Effector memory CD8-positive, alpha-beta T cell (primary cell): ENCODE measurements at regions not wholly inside any gene's neighbourhood (a gene's known extent, or its start where the extent isn't known, plus 50 kb on each side); places are given as distances from the start of the nearest gene placed in this dataset.
"Not testable (repeated sequence)": the region's sequence is repeated elsewhere in the genome, so short reads cannot be mapped to it uniquely, and the experiment has no call there.

Experiments used
- ATAC-seq: fragments of 150-1000 bp; cut with Tn5 transposase; replicated peaks from 2 replicates; pipeline ENCODE4 v1.10.0; 2021; ENCODE audit warnings: mild to moderate bottlenecking, moderate library complexity
- DNase-seq, 3 experiments: peaks; one replicate each; pipeline ENCODE4 v3.0.0; 2021
- H3K27ac Mint-ChIP-seq, 2 donors: one replicate each; pipeline ENCODE4 v1.8.0; 2022; ENCODE audit warnings: mild to moderate bottlenecking in 2 of 2, mixed read lengths in 2 of 2, moderate library complexity in 2 of 2
- H3K27me3 Mint-ChIP-seq, 2 donors: one replicate each; pipeline ENCODE4 v1.8.0; 2022; ENCODE audit warnings: mixed read lengths in 2 of 2
- H3K36me3 Mint-ChIP-seq: one replicate; pipeline ENCODE4 v1.8.0; 2022; ENCODE audit warnings: mild to moderate bottlenecking, moderate library complexity, mixed read lengths; ENCODE audit not compliant: insufficient read depth
- H3K4me1 Mint-ChIP-seq, 2 donors: one replicate each; pipeline ENCODE4 v1.8.0; 2022; ENCODE audit warnings: low read depth in 2 of 2, mixed read lengths in 2 of 2
- H3K4me3 Mint-ChIP-seq, 2 donors: one replicate each; pipeline ENCODE4 v1.8.0; 2022; ENCODE audit warnings: mild to moderate bottlenecking in 2 of 2, mixed read lengths in 2 of 2, moderate library complexity in 2 of 2
- H3K9me3 Mint-ChIP-seq, 2 donors: one replicate each; pipeline ENCODE4 v1.8.0; 2022; ENCODE audit warnings: mixed read lengths in 2 of 2

DNA sequence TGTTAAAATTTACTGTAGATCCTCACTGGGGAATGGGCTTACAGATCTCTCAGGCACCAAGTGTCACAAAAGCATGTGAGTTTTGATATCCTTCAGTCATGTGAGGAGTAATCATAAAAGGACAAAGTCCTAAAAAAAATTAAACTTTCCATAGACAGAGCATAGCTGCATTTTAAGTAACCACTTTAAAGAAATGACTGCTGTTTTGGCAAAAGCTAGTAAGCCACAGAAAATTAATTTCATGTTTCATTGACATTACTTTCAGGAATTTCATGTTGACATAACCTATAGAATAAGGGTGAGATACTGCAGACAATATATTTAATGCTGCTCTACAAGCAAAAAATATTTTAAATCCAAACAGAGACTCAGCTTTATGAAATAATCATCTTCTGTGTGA lies 156.3 kb downstream of the LYPLAL1 start:
- no peak for ATAC-seq
- Mint-ChIP-seq H3K36me3 (no peaks in the 10 kb centered on the region), H3K27ac (no peak overlapping the region), H3K4me1 (no peaks in the 10 kb centered on the region), H3K4me3 (no peak overlapping the region), H3K27me3 (no peaks in the 10 kb centered on the region), H3K9me3 (peaks cover 0 to 10% of the 10 kb centered on the region in 2 donors)
- DNase-seq = no peak

DNA sequence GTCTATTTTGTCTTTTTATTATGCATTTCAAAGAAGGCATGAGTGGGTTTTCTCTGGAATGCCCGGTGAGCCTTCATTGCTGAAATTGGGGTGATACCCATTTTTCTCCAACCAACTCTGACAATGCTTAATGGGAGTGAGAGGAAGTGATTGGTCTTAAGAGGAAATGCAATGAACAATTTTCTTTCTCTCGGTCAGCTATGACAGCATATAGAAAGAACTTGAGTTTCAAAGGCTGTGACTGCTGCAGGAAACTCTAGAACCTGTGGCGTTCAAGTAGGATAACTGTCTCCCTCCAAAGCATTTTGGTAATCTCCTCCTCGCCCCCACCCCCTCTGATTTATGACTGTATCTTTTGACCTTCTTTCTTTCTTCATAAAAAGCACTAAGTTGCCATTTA lies 155.9 kb downstream of the LYPLAL1 start:
- H3K27me3 Mint-ChIP-seq = no peaks in the 10 kb centered on the region
- H3K36me3 Mint-ChIP-seq = no peaks in the 10 kb centered on the region
- peaks cover 0 to 10% of the 10 kb centered on the region in 2 donors for H3K9me3 Mint-ChIP-seq
- ATAC-seq (no peak), DNase-seq (no peak)
- H3K4me3 Mint-ChIP-seq = no peak overlapping the region
- H3K27ac Mint-ChIP-seq = no peak overlapping the region
- H3K4me1 Mint-ChIP-seq = no peaks in the 10 kb centered on the region

DNA sequence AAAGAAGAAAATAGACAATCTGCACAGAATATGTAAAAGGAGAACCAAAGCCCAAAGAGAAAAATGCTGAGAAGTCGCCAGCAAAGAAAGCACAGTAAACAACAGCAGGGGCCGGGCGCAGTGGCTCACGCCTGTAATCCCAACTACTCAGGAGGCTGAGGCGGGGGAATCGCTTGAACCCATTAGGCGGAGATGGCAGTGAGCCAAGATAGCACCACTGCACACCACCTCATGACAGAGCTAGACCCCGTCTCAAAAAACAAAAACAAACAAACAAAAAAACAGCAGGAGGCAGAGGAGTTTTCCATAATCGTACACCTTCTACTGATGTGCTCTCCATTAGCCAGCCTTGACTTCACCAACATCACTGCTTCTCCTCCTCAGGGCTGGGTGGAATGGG lies 153.2 kb downstream of the LYPLAL1 start:
- Mint-ChIP-seq H3K9me3 (peaks cover 0 to 8% of the 10 kb centered on the region in 2 donors), H3K4me3 (no peak overlapping the region), H3K4me1 (no peaks in the 10 kb centered on the region), H3K36me3 (no peaks in the 10 kb centered on the region), H3K27me3 (no peaks in the 10 kb centered on the region), H3K27ac (no peak overlapping the region)
- ATAC-seq (no peak), DNase-seq (no peak)

DNA sequence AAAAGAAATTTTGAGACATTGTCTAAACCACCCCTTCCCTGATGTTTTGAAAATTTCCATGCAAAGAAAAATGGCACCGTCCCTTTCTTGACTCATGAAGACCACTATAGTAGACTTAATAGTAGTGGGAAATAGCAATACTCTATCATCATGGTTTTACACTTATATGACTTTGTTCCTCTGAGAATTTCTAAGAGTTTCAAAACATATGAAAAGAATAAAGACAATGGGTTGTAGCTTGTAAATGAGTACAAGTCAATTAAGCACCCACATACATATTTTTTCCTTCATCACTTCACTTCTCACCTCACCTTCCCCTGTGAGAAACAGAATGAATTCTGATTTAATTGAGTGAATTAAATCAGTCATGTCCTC lies 151.7 kb downstream of the LYPLAL1 start:
- Mint-ChIP-seq H3K4me3 (no peak overlapping the region), H3K9me3 (no peaks in the 10 kb centered on the region), H3K27me3 (no peaks in the 10 kb centered on the region), H3K27ac (no peak overlapping the region), H3K4me1 (no peaks in the 10 kb centered on the region), H3K36me3 (no peaks in the 10 kb centered on the region)
- no peak for ATAC-seq
- no peak for DNase-seq

DNA sequence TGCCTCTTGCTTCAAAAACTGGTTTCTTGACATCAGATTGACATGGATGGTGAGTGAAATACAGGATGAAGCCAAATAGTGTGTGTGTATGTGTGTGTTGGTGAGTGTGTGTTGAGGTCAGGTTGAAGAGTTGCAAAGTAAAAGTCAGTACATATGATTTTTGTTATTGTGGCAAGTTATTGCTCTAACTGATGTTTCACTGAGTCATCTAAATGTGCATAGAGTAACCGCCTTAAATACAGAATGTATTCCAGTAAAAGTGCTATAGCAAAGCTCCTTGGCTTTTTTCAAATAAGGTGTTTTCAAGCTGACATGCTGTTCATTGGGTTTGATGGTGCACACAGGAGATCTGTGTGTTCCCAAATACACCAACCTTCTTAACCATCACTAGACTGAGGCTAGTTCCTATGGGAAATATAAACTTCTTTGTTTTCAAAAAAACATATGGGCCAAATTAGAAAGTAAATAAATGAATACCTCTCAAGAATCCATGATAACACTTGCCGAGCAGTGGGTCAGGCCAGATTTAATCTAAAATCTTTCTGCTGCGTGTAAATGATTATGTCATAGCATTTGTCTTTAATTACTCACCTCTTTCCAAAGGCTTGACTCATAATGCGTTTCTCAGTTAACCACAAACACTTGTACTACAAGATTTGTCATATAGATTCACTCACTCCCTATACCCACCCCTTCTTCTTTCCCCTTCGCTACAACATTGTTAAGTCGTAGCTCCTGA lies 151.1 kb downstream of the LYPLAL1 start:
- H3K36me3 Mint-ChIP-seq = no peaks in the 10 kb centered on the region
- H3K27ac Mint-ChIP-seq = no peak overlapping the region
- no peaks in the 10 kb centered on the region for H3K27me3 Mint-ChIP-seq
- no peaks in the 10 kb centered on the region for H3K9me3 Mint-ChIP-seq
- H3K4me1 Mint-ChIP-seq = no peaks in the 10 kb centered on the region
- no peak overlapping the region for H3K4me3 Mint-ChIP-seq
- DNase-seq = no peak
- no peak for ATAC-seq

DNA sequence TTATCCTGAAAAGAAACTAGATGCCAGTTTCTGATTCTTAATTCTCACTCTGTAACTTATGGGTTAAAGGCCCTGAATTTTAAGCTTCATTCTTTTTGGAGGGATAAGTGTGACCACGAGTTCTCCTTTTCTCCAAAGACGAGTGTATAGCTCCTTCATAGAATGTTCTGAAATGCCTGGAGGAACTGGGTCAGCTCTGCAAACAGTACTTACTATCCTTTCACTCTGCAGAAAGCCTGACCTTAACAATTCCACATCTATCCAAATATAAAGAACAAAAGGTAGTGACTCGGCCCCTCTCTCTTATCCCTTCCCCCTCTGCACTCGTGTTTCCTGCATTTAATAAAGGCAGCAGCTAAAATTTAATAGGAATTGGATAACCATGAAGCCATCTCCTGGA lies 150.5 kb downstream of the LYPLAL1 start:
- no peak overlapping the region for H3K27ac Mint-ChIP-seq
- peaks cover 0 to 1% of the 10 kb centered on the region in 2 donors for H3K9me3 Mint-ChIP-seq
- DNase-seq = no peak
- no peak for ATAC-seq
- H3K36me3 Mint-ChIP-seq = no peaks in the 10 kb centered on the region
- H3K27me3 Mint-ChIP-seq = peaks cover 0 to under 1% of the 10 kb centered on the region in 2 donors
- no peak overlapping the region for H3K4me3 Mint-ChIP-seq
- H3K4me1 Mint-ChIP-seq = no peaks in the 10 kb centered on the region

DNA sequence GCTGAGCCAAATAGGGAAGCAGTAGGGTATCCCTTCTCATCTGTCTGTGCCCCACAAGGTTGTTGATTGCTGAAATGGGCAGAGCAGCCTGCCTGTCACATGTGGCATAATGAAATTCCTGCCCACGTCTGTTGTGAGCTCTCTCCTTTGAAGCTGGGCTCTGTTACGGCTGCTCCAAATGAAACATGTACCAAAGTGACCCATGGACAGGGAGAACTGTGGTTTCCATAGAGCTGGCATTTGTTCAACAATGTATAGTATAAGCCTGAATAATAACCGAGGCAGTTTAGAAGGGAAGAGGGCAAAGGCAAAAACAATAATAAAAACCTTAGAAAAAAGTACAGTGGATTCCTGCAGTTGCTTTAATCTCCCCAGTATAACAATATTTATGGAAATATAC lies 149.7 kb downstream of the LYPLAL1 start:
- ATAC-seq = no peak
- DNase-seq = no peak

DNA sequence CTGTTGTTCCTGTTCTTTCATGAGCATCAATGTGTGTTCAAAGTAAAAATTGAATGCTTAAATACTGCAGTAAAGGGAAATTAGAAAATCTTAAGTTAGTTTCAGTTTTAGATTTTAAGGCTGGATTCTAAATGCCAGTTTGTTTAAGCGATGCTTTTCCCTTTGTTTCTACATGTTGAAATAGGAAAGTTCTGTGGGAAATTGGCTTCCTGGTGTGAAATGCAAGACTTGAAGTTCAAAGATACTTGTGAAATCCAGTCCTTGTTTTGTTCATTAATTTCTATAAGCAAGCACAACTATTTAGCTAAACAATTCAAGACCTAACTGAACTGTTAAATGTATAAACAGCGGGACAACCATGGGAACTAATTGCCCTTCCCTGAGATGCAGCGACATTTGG lies 149.1 kb downstream of the LYPLAL1 start:
- no peak for ATAC-seq
- DNase-seq = no peak

More for the DNA sequence above, 149.7 kb downstream of the LYPLAL1 start:
- peaks cover 0 to 6% of the 10 kb centered on the region in 2 donors for H3K27me3 Mint-ChIP-seq
- H3K4me1 Mint-ChIP-seq = no peaks in the 10 kb centered on the region
- H3K4me3 Mint-ChIP-seq = no peak overlapping the region
- no peaks in the 10 kb centered on the region for H3K36me3 Mint-ChIP-seq
- peaks cover 4 to 8% of the 10 kb centered on the region in 2 donors for H3K9me3 Mint-ChIP-seq
- H3K27ac Mint-ChIP-seq = no peak overlapping the region

DNA sequence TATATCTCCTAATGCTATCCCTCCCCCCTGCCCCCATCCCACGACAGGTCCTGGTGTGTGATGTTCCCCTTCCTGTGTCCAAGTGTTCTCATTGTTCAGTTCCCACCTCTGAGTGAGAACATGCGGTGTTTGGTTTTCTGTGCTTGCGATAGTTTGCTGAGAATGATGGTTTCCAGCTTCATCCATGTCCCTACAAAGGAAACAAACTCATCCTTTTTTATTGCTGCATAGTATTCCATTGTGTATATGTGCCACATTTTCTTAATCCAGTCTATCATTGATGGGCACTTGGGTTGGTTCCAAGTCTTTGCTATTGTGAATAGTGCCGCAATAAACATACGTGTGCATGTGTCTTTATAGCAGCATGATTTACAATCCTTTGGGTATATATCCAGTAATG lies 146.9 kb downstream of the LYPLAL1 start:
- H3K36me3 Mint-ChIP-seq, H3K4me3 Mint-ChIP-seq, H3K4me1 Mint-ChIP-seq, H3K27ac Mint-ChIP-seq, DNase-seq, H3K9me3 Mint-ChIP-seq, ATAC-seq, H3K27me3 Mint-ChIP-seq: not testable (repeated sequence)

More for the DNA sequence above, 149.1 kb downstream of the LYPLAL1 start:
- no peak overlapping the region for H3K27ac Mint-ChIP-seq
- H3K9me3 Mint-ChIP-seq = peaks cover 8% of the 10 kb centered on the region in 2 donors
- no peak overlapping the region for H3K4me3 Mint-ChIP-seq
- peaks cover 0 to 6% of the 10 kb centered on the region in 2 donors for H3K27me3 Mint-ChIP-seq
- H3K36me3 Mint-ChIP-seq = no peaks in the 10 kb centered on the region
- no peaks in the 10 kb centered on the region for H3K4me1 Mint-ChIP-seq

DNA sequence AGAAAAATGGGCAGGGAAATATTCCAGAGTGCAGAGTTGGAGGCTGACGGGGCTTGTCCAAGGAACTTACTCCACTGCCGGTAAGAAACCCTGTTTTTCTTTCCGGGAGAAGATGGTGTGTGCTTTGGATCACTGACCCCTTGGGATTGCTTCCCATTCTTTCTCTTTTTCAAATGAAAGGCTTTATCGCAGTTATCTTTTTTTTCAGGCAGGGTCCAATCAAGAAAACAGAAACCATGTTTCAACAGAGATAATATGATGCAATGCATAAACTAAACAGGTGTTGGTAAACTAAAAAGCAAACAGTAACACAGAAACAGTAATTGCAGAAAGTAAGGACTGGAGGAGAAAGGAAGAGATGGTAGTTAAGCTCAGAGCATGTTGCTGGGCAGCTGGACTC lies 145.1 kb downstream of the LYPLAL1 start:
- DNase-seq = no peak
- ATAC-seq = no peak
- H3K4me1 Mint-ChIP-seq = no peaks in the 10 kb centered on the region
- H3K9me3 Mint-ChIP-seq = peaks cover 8% of the 10 kb centered on the region in 2 donors
- H3K36me3 Mint-ChIP-seq = no peaks in the 10 kb centered on the region
- H3K27me3 Mint-ChIP-seq = peaks cover 0 to 6% of the 10 kb centered on the region in 2 donors
- no peak overlapping the region for H3K4me3 Mint-ChIP-seq
- no peak overlapping the region for H3K27ac Mint-ChIP-seq

DNA sequence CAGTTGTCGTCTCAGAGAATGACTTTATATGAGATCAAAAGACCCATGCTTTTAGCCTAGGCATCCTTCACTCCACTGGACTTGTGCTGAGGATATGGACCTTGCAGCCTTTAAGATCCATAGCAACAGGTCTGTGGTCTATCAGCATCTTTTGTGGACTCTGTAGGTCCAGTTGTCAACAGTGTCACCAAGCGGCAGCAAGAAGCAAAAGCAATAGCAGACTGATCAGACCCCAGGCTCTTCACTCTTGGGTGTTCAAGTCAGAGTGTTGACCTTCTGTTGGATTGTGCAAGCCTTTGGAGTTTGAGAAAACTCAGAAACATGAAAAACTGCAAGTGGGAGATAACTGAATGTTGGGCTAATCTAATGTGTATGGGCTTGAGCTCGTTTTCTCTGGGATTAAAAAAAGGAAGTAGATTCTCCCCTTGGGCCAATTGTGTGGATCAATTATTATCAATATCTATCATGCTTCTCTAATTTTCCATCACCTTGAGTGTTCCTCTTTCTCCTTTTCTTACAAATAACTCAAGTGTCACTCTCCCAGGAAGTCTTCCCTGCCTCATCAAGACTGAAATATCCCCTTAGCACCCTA lies 144.2 kb downstream of the LYPLAL1 start:
- Mint-ChIP-seq H3K27ac (no peak overlapping the region), H3K4me3 (no peak overlapping the region), H3K4me1 (no peaks in the 10 kb centered on the region), H3K9me3 (peaks cover 8% of the 10 kb centered on the region in 2 donors), H3K27me3 (peaks cover 0 to 6% of the 10 kb centered on the region in 2 donors), H3K36me3 (no peaks in the 10 kb centered on the region)
- DNase-seq (no peak), ATAC-seq (no peak)

DNA sequence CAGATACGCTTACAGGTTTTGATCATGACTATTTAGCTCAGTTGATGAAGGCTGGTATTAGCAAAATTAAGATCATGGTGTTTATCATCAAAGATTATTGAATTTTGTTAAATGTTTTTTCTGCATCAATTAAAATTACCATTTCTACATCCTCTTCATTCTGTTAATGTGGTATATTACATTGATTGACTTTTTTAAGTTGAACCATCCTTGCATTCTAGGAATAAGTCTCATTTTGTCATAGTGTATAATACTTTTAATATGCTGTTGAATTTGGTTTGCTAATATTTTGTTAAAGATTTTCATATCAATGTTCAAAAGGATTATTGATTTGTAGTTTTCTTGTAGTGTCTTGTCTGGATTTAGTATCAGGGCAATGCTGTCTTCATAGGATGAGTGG lies 142.4 kb downstream of the LYPLAL1 start:
- Mint-ChIP-seq H3K4me3 (no peak overlapping the region), H3K27me3 (peaks cover 0 to 6% of the 10 kb centered on the region in 2 donors), H3K4me1 (no peaks in the 10 kb centered on the region), H3K9me3 (peaks cover 8% of the 10 kb centered on the region in 2 donors), H3K36me3 (no peaks in the 10 kb centered on the region), H3K27ac (no peak overlapping the region)
- ATAC-seq = no peak
- DNase-seq = no peak

DNA sequence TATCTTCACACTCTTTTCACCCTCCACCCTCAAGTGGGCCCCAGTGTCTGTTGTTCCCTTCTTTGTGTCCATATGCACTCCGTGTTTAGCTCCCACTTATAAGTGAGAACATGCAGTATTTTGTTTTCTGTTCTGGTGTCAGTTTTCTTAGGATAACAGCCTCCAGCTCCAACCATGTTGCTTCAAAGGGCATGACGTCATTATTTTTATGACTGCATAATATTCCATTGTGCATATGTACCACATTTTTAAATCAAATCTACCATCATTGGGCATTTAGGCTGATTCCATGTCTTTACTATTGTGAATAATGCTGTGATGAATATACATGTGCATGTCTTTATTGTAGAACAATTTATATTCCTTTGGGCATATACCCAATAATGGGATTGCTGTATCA lies 140.3 kb downstream of the LYPLAL1 start:
- Mint-ChIP-seq H3K4me1 (no peaks in the 10 kb centered on the region), H3K27me3 (peaks cover 0 to 3% of the 10 kb centered on the region in 2 donors), H3K27ac (no peak overlapping the region), H3K36me3 (no peaks in the 10 kb centered on the region), H3K4me3 (no peak overlapping the region), H3K9me3 (peaks cover 4 to 6% of the 10 kb centered on the region in 2 donors)
- ATAC-seq (no peak), DNase-seq (no peak)

DNA sequence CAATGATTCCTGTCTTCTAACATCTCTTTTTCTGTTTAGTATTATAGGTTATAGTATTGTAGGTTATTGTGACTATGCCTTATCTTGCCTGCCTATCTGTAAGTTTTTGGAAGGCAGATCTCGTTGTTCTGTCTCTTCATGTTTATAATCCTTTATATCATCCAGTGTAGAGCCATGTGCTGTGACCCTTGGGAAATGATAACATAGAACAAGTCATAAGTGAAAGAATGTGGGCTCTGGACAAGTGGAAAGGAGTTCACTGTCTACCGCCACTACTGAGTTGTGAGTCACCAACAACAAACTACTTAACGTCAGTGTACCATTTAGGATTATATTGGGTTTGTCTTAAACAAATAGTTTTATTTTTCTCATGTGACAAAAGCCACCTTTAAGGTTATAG lies 139.3 kb downstream of the LYPLAL1 start:
- no peak for DNase-seq
- no peak for ATAC-seq
- Mint-ChIP-seq H3K9me3 (peaks cover 0 to 2% of the 10 kb centered on the region in 2 donors), H3K27me3 (no peaks in the 10 kb centered on the region), H3K27ac (no peak overlapping the region), H3K4me1 (no peaks in the 10 kb centered on the region), H3K36me3 (no peaks in the 10 kb centered on the region), H3K4me3 (no peak overlapping the region)
